ENCODE measurements at regions not wholly inside any gene's neighbourhood (a gene's known extent, or its start where the extent isn't known, plus 50 kb on each side); places are given as distances from the start of the nearest gene placed in this dataset.

DNA sequence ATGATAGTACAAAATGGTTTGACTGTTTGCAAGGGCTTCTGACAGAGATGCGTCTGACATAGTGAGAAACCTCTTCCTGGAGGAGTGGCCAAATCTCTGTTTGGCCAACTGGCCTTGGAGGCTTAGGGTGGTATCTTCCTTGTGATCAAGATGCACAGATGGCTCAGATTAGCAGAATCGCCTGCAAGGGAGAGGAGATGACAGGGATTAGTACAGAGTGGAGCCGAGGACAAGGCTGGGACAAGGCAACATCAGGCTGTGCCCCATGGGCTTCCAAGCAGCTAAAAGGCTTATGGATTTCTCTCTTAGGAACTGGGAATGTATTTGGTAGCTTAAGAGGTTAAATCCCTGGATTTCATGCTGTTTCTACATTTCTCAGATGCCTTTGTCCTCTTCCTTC is 379.1 kb downstream of the SIPA1L2 start:
- H3K4me2 ChIP-seq (ENCODE audit: low read depth, low read length) = no peak overlapping the region
- no peak overlapping the region for H4K8ac ChIP-seq (ENCODE audit: low read depth in 2 of 2, low read length in 2 of 2)
- no peaks in the 10 kb centered on the region for H3K4me1 ChIP-seq (ENCODE audit: control insufficient read depth, insufficient read depth, low read length)
- no peak overlapping the region for H2AFZ ChIP-seq (replicated peaks; ENCODE audit: low read length, poor library complexity)
- no peaks in the 10 kb centered on the region for H3K9me3 ChIP-seq (ENCODE audit: control insufficient read depth, insufficient read depth, low read length)
- no peak overlapping the region for H2BK20ac ChIP-seq (ENCODE audit: low read depth, low read length)
- no peak overlapping the region for H4K91ac ChIP-seq (ENCODE audit: insufficient read depth, low read depth, low read length)
- no peak overlapping the region for H3K4ac ChIP-seq (ENCODE audit: low read depth, low read length)
- TF ChIP-seq CEBPB (IDR thresholded peaks at IDR 0.05; ENCODE audit: low read depth, low read length) (no peak), NFE2L2 (IDR thresholded peaks at IDR 0.05; ENCODE audit: low read depth, low read length) (no peak), RAD21 (IDR thresholded peaks at IDR 0.05; ENCODE audit: low read length) (no peak), MAFK (IDR thresholded peaks at IDR 0.05; ENCODE audit: low read depth, low read length) (no peak), BHLHE40 (IDR thresholded peaks at IDR 0.05; ENCODE audit: low read depth, low read length) (no peak)
- TF ChIP-seq, protein P1, sequence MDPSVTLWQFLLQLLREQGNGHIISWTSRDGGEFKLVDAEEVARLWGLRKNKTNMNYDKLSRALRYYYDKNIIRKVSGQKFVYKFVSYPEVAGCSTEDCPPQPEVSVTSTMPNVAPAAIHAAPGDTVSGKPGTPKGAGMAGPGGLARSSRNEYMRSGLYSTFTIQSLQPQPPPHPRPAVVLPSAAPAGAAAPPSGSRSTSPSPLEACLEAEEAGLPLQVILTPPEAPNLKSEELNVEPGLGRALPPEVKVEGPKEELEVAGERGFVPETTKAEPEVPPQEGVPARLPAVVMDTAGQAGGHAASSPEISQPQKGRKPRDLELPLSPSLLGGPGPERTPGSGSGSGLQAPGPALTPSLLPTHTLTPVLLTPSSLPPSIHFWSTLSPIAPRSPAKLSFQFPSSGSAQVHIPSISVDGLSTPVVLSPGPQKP (IDR thresholded peaks at IDR 0.05; ENCODE audit: borderline replicate concordance, low read depth, low read length) = no peak
- TF ChIP-seq, protein P2, sequence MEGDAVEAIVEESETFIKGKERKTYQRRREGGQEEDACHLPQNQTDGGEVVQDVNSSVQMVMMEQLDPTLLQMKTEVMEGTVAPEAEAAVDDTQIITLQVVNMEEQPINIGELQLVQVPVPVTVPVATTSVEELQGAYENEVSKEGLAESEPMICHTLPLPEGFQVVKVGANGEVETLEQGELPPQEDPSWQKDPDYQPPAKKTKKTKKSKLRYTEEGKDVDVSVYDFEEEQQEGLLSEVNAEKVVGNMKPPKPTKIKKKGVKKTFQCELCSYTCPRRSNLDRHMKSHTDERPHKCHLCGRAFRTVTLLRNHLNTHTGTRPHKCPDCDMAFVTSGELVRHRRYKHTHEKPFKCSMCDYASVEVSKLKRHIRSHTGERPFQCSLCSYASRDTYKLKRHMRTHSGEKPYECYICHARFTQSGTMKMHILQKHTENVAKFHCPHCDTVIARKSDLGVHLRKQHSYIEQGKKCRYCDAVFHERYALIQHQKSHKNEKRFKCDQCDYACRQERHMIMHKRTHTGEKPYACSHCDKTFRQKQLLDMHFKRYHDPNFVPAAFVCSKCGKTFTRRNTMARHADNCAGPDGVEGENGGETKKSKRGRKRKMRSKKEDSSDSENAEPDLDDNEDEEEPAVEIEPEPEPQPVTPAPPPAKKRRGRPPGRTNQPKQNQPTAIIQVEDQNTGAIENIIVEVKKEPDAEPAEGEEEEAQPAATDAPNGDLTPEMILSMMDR (conservative IDR thresholded peaks at IDR 0.05; ENCODE audit: low read depth, low read length) = no peak
- H3K9ac ChIP-seq (ENCODE audit: low read depth, low read length) = no peak overlapping the region
- H2BK15ac ChIP-seq (ENCODE audit: low read depth, low read length) = no peak overlapping the region
- H2BK120ac ChIP-seq (ENCODE audit: low read depth, low read length) = no peak overlapping the region
- no peak overlapping the region for H3K4me3 ChIP-seq (ENCODE audit: insufficient read depth, low read depth, low read length)
- WGBS, 2 experiments (ENCODE audit: extremely low coverage in 2 of 2, insufficient read length in 1 of 2) = 80% methylated on average over 2 of the region's 3 CpGs; no CpG with 5 or more reads in 1 of the 2 experiments
- H2AK9ac ChIP-seq (replicated peaks; ENCODE audit: low read depth, low read length, poor library complexity) = no peak overlapping the region
- no peaks in the 10 kb centered on the region for H3K36me3 ChIP-seq (ENCODE audit: control insufficient read depth, insufficient read depth, low read length)
- H4K5ac ChIP-seq (ENCODE audit: low read depth, low read length) = no peak overlapping the region
- no peaks in the 10 kb centered on the region for H3K9me1 ChIP-seq (ENCODE audit: insufficient read depth, low read length)
- H3K27ac ChIP-seq (ENCODE audit: insufficient read depth, low read length) = no peak overlapping the region
- no peak overlapping the region for H3K14ac ChIP-seq (replicated peaks; ENCODE audit: low read depth, low read length)
- H4K20me1 ChIP-seq (ENCODE audit: insufficient read depth, low read length) = no peaks in the 10 kb centered on the region
- H3K23ac ChIP-seq (ENCODE audit: low read depth, low read length) = no peak overlapping the region
- ChIA-PET POLR2A (ENCODE audit: unreplicated experiment) (no interaction called here), CTCF (no interaction called here)
- no peak overlapping the region for H2AK5ac ChIP-seq (ENCODE audit: low read depth, low read length)
- H2BK5ac ChIP-seq (ENCODE audit: low read depth, low read length, poor library complexity, severe bottlenecking) = no peak overlapping the region
- peaks cover 2% of the 10 kb centered on the region; the same call in 1 of the 2 replicates for H3K27me3 ChIP-seq (ENCODE audit: control insufficient read depth, insufficient read depth, low read length)
- DNase-seq (no peak), ATAC-seq (ENCODE audit: low read depth) (no peak)
- dilution Hi-C loops (cut with HindIII; ENCODE audit: low sequenced_read_pairs, unreplicated experiment) = no loop called here
- intact Hi-C loops (cut with micrococcal nuclease) = no loop called here
- H3K79me1 ChIP-seq (ENCODE audit: low read depth in 1 of 2, low read length in 2 of 2) = no peaks in the 10 kb centered on the region
- H3K18ac ChIP-seq (ENCODE audit: low read depth, low read length) = no peak overlapping the region
- in situ Hi-C loops (cut with MboI; ENCODE audit: low sequenced_read_pairs) = no loop called here
- no peak overlapping the region for H3K56ac ChIP-seq (ENCODE audit: extremely low read depth, insufficient read depth, low read length)
- BruUV-seq (replicated peaks) = no TSS peak

All from IMR-90 (cell line).